ENCODE measurements at regions not wholly inside any gene's neighbourhood (a gene's known extent, or its start where the extent isn't known, plus 50 kb on each side); places are given as distances from the start of the nearest gene placed in this dataset.
A peak's percentile ranks its signal among the peaks of the same experiment; 100 is the strongest.

- Histone ChIP-seq H3K36me3 (no peaks in the 10 kb centered on the region), H3K9me3 (replicated peaks in 1 of 11) (peaks cover 0 to 4% (median 0%) of the 10 kb centered on the region in 11 experiments; a peak in 5 of 22 replicates), H3K27ac (no peak overlapping the region), H3K4me3 (no peak overlapping the region), H3K9ac (no peak overlapping the region), H4K20me1 (no peaks in the 10 kb centered on the region), H3K4me2 (no peak overlapping the region), H3K4me1 (no peaks in the 10 kb centered on the region), H3K27me3 (no peaks in the 10 kb centered on the region)
- TF ChIP-seq Cebpa-rat (IDR thresholded peaks at IDR 0.05): no peak
Observed at GRCh38 chr10:36994886-36995285, 130.5 kb upstream of the ANKRD30A start.

DNA sequence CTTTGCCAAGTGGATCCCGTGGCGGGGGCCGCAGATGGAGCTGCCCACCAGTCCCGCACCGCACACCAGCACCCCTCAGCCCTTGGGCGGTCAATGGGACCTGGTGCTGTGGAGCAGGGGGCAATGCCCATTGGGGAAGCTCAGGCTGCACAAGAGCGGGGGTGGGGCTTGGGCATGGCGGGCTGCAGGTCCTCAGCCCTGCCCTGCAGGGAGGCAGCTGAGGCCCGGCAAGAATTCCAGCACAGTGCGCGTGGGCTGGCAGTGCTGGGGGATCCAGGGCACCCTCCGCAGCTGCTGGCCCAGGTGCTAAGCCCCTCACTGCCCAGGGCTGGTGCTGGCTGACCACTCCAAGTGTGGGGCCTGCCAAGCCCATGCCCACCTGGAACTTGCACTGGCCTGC lies 136.2 kb upstream of the ANKRD30A start:
- no peak overlapping the region for H3K4me3 ChIP-seq
- no peaks in the 10 kb centered on the region for H3K27me3 ChIP-seq
- no peaks in the 10 kb centered on the region; a peak in 1 of 22 replicates for H4K20me1 ChIP-seq
- no peaks in the 10 kb centered on the region for H3K36me3 ChIP-seq
- TF ChIP-seq Cebpa-rat (IDR thresholded peaks at IDR 0.05): no peak
- no peak overlapping the region for H3K4me2 ChIP-seq
- no peaks in the 10 kb centered on the region for H3K4me1 ChIP-seq
- peaks cover 11 to 19% (median 14%) of the 10 kb centered on the region in 11 experiments for H3K9me3 ChIP-seq (replicated peaks in 1 of 11)
- H3K9ac ChIP-seq: no peak overlapping the region
- no peak overlapping the region for H3K27ac ChIP-seq

DNA sequence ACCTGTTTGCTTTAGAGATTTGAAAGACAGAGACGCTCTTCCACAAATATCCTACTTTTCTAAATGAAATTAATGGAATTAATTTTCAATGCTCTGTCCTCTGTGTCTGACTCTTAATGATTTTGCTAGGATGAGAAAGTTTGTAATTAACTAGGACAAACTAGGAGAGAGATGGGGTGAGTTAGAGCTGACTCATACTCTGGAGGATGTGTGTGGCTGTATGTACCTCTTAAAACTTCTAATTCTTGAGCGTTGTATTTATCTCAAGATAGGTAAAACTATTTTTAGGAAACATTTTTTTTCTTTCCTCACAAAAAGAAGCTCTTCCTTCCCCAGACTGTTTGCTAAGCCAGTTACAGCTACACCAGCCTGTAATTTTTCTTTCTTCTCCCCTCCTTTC lies 178.8 kb upstream of the ANKRD30A start:
- no peak overlapping the region for H3K27ac ChIP-seq
- H3K4me1 ChIP-seq: no peaks in the 10 kb centered on the region
- H4K20me1 ChIP-seq: no peaks in the 10 kb centered on the region
- TF ChIP-seq Cebpa-rat (IDR thresholded peaks at IDR 0.05): no peak
- H3K27me3 ChIP-seq: no peaks in the 10 kb centered on the region
- no peaks in the 10 kb centered on the region for H3K36me3 ChIP-seq
- no peak overlapping the region for H3K4me3 ChIP-seq
- no peak overlapping the region for H3K9ac ChIP-seq
- H3K9me3 ChIP-seq (replicated peaks in 1 of 11): peaks cover 0 to 10% (median 5%) of the 10 kb centered on the region in 11 experiments; a peak in 8 of 22 replicates
- no peak overlapping the region for H3K4me2 ChIP-seq

GRCh38 chr10:36943544-36943943 lies 181.9 kb upstream of the ANKRD30A start:
- H3K4me2 ChIP-seq: no peak overlapping the region
- TF ChIP-seq Cebpa-rat (IDR thresholded peaks at IDR 0.05): no peak
- peaks cover 0 to 10% (median 5%) of the 10 kb centered on the region in 11 experiments; a peak in 8 of 22 replicates for H3K9me3 ChIP-seq (replicated peaks in 1 of 11)
- no peaks in the 10 kb centered on the region for H4K20me1 ChIP-seq
- no peak overlapping the region for H3K27ac ChIP-seq
- H3K4me1 ChIP-seq: no peaks in the 10 kb centered on the region
- no peaks in the 10 kb centered on the region for H3K36me3 ChIP-seq
- no peaks in the 10 kb centered on the region for H3K27me3 ChIP-seq
- no peak overlapping the region for H3K9ac ChIP-seq
- H3K4me3 ChIP-seq: no peak overlapping the region

DNA sequence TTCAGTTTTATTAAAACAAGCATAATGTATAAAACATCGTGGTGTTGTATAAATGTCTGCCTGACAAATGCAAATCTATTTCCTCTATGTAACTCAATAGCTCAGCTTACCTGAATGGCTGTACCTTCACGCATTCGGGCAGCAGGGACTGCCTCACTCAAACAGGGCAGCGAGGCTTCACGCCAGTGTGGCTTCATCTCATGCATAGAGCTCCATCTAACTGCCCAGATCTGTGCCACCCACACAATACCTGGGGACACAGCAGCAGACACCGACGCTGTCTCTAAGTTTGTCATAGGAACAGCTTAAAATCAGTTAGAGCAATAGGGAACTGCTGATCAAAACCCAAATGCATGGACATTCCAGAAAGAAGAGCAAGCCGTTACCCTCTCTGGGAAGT lies 182.8 kb upstream of the ANKRD30A start:
- H3K27ac ChIP-seq: no peak overlapping the region
- H3K27me3 ChIP-seq: no peaks in the 10 kb centered on the region
- TF ChIP-seq Cebpa-rat (IDR thresholded peaks at IDR 0.05): no peak
- H3K36me3 ChIP-seq: no peaks in the 10 kb centered on the region
- H3K4me1 ChIP-seq: no peaks in the 10 kb centered on the region
- H3K9ac ChIP-seq: no peak overlapping the region
- H3K9me3 ChIP-seq (replicated peaks in 1 of 11): peaks cover 0 to 10% (median 5%) of the 10 kb centered on the region in 11 experiments; a peak in 8 of 22 replicates
- H3K4me2 ChIP-seq: no peak overlapping the region
- no peaks in the 10 kb centered on the region for H4K20me1 ChIP-seq
- H3K4me3 ChIP-seq: no peak overlapping the region

DNA sequence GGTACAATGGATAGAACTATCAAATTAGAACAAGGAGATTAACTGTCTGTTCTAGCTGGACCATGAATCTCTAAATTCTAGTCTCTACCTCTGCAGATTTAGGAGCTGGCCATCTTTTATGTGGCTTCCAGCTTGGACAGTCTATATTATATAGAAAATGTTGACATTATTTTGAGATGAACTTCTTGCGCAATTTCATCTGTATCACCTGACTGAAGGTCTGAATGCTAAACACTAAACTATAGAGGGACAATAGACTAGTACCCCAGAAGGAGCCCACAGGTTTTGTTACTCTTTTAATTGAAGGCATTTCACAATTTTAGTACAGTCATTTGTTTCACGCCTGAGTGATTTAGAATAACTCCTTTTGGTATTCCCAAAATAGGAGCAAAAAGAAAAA lies 222.4 kb upstream of the ANKRD30A start:
- no peaks in the 10 kb centered on the region for H3K4me1 ChIP-seq
- TF ChIP-seq Cebpa-rat (IDR thresholded peaks at IDR 0.05): peak in 3 of 11 experiments; percentile 16 to 77 (median 75); a peak in 4 of 22 replicates

GRCh38 chr10:36899652-36900051 lies 225.7 kb upstream of the ANKRD30A start:
- no peak overlapping the region for H3K4me3 ChIP-seq
- TF ChIP-seq Cebpa-rat (IDR thresholded peaks at IDR 0.05): no peak
- H3K27me3 ChIP-seq: no peaks in the 10 kb centered on the region
- H3K36me3 ChIP-seq: no peaks in the 10 kb centered on the region
- H3K9ac ChIP-seq: no peak overlapping the region
- peaks cover 12 to 18% (median 14%) of the 10 kb centered on the region in 11 experiments for H3K9me3 ChIP-seq (replicated peaks in 1 of 11)
- no peak overlapping the region for H3K4me2 ChIP-seq
- H4K20me1 ChIP-seq: no peaks in the 10 kb centered on the region
- no peak overlapping the region for H3K27ac ChIP-seq
- no peaks in the 10 kb centered on the region for H3K4me1 ChIP-seq

More for the DNA sequence above, 222.4 kb upstream of the ANKRD30A start:
- H3K27ac ChIP-seq: no peak overlapping the region
- H3K27me3 ChIP-seq: no peaks in the 10 kb centered on the region
- no peaks in the 10 kb centered on the region for H3K36me3 ChIP-seq
- H3K4me3 ChIP-seq: no peak overlapping the region
- H3K4me2 ChIP-seq: no peak overlapping the region
- no peaks in the 10 kb centered on the region for H4K20me1 ChIP-seq
- H3K9ac ChIP-seq: no peak overlapping the region
- peaks cover 10 to 16% (median 11%) of the 10 kb centered on the region in 11 experiments for H3K9me3 ChIP-seq (replicated peaks in 1 of 11)

DNA sequence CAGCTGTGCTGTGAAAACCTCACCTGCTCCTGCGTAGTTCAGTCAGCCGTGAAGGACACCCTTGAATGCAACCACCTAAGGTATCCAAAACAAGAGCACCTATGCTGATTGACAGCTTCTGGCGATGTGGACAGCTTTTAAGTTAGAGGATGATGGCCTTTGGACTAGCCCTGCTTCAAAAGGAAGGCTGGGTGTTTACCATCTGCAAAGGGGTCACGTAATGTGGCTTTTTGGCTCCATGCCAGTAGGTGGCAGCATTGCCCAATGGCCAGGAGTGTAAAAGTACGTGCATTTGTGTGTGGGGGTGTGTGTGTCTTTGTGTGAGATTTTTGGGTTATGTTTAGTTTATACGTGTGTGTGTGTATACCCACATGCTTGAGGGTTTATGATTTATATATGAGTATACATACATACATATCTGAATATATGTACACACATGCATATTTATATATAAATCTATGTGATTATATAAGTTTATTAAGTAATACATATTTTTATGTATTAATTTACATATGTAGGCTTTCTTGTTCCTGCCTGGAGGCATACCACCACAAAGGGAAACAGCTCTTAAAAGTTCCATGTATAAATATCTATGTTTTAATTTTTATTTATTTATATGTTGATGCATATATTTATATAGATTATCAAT lies 236.3 kb upstream of the ANKRD30A start:
- H3K4me3 ChIP-seq: no peak overlapping the region
- no peak overlapping the region for H3K4me2 ChIP-seq
- no peaks in the 10 kb centered on the region for H4K20me1 ChIP-seq
- H3K4me1 ChIP-seq: peaks cover 0 to 4% (median 0%) of the 10 kb centered on the region in 10 experiments; a peak in 2 of 20 replicates
- no peaks in the 10 kb centered on the region for H3K36me3 ChIP-seq
- H3K9me3 ChIP-seq (replicated peaks in 1 of 11): no peaks in the 10 kb centered on the region
- no peak overlapping the region for H3K27ac ChIP-seq
- no peak overlapping the region for H3K9ac ChIP-seq
- H3K27me3 ChIP-seq: no peaks in the 10 kb centered on the region
- no peak for TF ChIP-seq Cebpa-rat (IDR thresholded peaks at IDR 0.05)

DNA sequence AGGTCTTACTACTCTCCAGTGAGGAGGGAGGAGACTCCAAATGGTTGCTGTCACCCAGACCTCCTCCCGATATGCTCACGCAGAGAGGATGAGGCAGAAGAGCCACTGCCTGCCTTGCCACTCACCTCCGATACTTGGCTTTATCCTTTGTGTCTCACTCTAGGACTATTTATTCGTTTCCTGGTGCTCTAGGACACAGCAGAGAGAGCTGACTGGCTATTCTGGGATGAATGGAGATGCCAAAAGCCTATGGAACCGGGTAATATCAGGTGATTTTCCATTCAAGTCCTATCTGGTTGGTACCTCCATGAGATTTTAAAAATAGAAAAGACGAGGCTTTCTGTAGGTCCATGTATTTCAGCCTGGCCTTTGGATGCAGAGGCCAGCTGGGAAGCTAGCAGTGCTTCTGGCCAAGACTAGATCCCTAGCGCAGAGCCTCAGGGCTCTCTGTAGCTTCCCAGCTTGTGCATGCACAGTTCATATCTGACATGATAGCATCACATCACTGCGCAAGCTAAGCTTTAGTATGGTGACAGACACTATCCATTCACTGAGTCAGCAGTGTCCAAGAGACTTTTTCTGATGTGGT lies 239.0 kb upstream of the ANKRD30A start:
- H4K20me1 ChIP-seq: no peaks in the 10 kb centered on the region
- H3K9ac ChIP-seq: no peak overlapping the region
- TF ChIP-seq Cebpa-rat (IDR thresholded peaks at IDR 0.05): no peak
- H3K36me3 ChIP-seq: no peaks in the 10 kb centered on the region
- no peak overlapping the region for H3K4me3 ChIP-seq
- H3K27me3 ChIP-seq: no peaks in the 10 kb centered on the region
- H3K9me3 ChIP-seq (replicated peaks in 1 of 11): no peaks in the 10 kb centered on the region
- no peak overlapping the region for H3K27ac ChIP-seq
- H3K4me1 ChIP-seq: peaks cover 0 to 4% (median 0%) of the 10 kb centered on the region in 10 experiments; a peak in 2 of 20 replicates
- H3K4me2 ChIP-seq: no peak overlapping the region

GRCh38 chr10:36885746-36886145 lies 239.7 kb upstream of the ANKRD30A start:
- no peak overlapping the region for H3K9ac ChIP-seq
- no peak for TF ChIP-seq Cebpa-rat (IDR thresholded peaks at IDR 0.05)
- no peak overlapping the region; a peak in 1 of 22 replicates for H3K4me2 ChIP-seq
- no peaks in the 10 kb centered on the region for H3K36me3 ChIP-seq
- no peak overlapping the region for H3K4me3 ChIP-seq
- H4K20me1 ChIP-seq: no peaks in the 10 kb centered on the region
- no peak overlapping the region for H3K27ac ChIP-seq
- H3K4me1 ChIP-seq: peaks cover 0 to 4% (median 0%) of the 10 kb centered on the region in 10 experiments; a peak in 2 of 20 replicates
- no peaks in the 10 kb centered on the region for H3K9me3 ChIP-seq (replicated peaks in 1 of 11)
- no peaks in the 10 kb centered on the region for H3K27me3 ChIP-seq

All from BLaER1 treated with 17β-estradiol and CSF1 and Interleukin-3, amounts not matched to agents 10 nM and 100 nM (cell line).